ENCODE measurements at regions not wholly inside any gene's neighbourhood (a gene's known extent, or its start where the extent isn't known, plus 50 kb on each side); places are given as distances from the start of the nearest gene placed in this dataset.

DNA sequence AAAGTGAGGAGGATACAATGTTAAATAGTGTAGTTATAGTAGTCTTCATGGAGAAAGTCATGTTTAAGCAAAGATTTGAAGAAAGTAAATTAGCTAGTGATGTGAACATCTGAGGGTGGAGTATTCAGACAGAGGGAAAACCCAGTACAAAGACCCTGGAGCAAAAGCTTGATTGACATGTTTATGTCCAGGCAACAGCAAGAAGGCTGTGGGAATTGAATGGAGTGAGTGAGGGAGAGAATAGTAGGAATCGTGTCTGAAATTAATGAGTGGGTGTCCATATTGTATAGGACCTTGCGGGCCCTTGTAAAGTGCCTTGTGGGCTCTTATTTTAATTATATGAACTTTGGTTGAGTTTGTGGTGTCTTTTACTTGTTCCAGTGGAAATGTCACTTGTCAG is 424.1 kb upstream of the KIRREL3 start:
- no peak for DNase-seq (ENCODE audit: low read depth in 2 of 2)

DNA sequence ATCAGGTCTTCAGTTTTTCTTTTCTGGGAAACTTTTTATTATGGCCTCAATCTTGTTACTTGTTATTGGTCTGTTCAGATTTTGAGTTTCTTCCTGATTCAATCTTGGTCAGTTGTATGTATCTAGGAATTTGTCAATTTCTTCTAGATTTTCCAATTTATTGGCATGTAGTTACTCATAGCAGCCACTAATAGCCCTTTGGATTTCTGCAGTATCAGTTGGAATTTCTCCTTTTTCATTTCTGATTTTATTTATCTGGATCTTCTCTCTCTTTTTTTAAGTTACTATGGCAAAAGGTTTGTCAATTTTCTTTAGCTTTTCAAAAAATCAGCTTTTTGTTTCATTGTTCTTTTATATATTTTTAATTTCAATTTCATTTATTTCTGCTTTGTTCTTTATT is 419.6 kb upstream of the KIRREL3 start:
- DNase-seq (ENCODE audit: low read depth in 2 of 2), result no peak

GRCh38 chr11:127412722-127413380 is 412.3 kb upstream of the KIRREL3 start:
- no peak for DNase-seq (ENCODE audit: low read depth in 2 of 2)

DNA sequence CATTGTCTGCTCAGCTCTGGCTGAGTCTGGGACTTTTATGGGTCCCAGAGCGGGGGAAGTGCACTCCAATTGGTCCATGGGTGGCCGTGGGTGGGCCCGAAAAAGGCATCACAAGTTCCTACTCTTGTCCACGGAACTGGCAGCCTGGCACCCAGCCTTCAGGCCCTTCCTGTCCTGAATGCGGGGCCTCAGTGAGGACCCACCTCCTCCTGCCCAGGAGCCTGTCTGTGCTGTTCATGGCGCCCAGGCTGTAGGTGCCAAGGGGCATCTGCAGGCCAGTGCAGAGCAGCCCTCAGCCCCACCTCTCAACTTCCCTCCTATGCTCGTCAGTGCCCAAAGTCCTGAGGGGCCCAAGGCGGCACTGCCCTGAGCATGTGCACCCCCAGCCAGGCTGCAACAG is 411.7 kb upstream of the KIRREL3 start:
- no peak for DNase-seq (ENCODE audit: low read depth in 2 of 2)

DNA sequence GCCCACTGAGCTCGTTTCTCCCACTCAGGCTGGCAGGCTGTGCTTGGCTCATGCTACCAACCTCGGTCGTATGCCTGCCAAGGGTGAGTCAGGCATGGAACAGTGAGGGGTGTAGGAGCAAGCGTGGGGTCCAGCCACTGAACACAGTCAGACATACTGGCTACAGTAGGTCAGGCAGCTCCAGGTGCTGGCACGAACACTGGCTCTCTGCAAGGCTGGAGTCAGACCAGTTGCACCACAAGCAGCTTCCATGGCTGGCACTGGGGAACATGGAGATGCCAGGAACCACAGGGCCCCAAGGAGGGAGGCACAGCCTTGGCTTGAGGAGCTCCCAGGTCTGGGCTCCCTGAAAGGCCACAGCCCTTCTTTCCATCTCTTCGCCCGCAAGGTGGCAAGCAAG is 410.7 kb upstream of the KIRREL3 start:
- no peak for DNase-seq (ENCODE audit: low read depth in 2 of 2)

DNA sequence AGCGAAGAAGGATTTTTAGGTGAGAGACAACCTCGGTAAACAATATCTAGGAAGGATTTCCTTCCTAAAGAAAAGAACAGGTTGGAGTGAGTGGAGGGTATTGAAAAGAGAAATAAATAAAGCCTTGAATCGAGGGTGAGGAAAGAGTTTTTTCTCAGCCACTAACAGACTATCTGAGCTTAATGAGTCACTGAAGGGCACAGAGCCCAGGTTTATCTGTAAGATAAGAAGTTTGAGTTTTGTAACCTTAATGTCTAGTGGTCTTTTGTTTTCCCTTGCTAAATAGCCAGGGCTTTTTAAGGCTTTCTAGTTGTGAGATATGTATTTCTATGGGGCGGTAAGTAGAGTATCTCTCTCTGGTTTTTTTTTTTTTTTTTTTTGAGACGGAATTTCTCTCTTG is 394.5 kb upstream of the KIRREL3 start:
- no peak for DNase-seq (ENCODE audit: low read depth in 2 of 2)

DNA sequence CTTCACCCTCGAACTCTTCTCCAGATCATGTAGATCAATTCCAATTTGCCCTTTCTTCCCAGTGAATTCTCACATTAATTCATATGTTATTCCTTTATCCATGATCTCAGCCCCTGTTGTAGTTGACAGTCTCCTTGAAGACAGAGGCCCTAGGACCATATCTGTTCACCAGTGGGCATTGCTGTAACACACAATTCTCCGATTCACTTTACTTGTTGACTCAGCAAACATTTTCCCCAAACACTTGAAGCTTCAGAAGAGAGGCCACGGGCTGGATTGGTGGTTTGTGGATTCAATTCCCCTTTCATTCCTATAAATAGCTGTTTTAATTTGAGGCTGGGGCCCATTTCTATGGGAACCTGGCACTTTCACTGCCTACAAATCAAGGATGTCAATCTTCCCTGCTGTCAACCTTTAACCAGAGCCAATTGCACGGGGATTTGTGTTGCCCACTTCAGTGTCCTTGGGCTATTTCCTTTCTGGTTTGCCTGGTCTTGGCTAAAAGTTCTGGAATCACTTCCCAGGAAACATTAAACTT is 393.0 kb upstream of the KIRREL3 start:
- DNase-seq (ENCODE audit: low read depth in 2 of 2), result no peak

GRCh38 chr11:127392575-127392974 is 392.0 kb upstream of the KIRREL3 start:
- DNase-seq (ENCODE audit: low read depth in 2 of 2), result no peak

DNA sequence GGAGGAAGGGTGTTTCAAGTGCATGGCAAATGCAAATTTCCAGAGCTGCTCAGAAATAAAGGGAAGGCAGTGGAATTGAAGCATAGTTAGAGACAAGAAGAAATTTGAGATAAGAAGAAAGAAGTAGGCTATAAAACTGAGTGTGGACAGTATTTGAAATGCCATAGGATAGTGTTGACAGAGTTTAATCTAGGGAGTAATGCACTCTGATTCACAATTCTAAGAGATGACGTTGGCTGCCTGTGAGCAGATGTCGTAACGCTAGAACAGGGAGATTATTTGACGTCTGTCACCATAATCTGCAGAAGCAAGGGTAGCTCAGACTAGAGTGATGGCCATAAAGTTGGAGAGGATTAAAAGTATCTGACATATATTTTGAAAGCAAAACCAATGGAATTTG is 389.9 kb upstream of the KIRREL3 start:
- DNase-seq (ENCODE audit: low read depth in 2 of 2), result no peak

DNA sequence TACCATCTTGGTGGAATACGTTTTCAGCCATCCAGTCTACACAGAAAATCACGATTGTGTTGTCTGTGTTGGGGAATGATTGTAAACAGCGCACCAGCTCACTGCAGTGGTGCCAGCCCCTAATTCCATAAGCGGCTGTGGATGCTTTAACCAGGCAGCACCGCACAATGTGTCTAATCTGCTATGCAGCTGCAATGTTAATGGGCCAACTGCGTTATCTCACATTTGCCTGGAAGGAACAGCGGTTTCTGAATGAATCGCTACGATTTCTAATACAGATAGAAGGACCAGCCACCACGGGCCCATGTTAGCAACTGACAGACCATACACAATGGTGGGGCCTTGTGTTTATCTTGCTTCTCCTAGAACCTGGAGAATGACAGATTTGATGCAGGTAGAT is 384.5 kb upstream of the KIRREL3 start:
- no peak for DNase-seq (ENCODE audit: low read depth in 2 of 2)

GRCh38 chr11:127383026-127383425 is 382.5 kb upstream of the KIRREL3 start:
- DNase-seq (ENCODE audit: low read depth in 2 of 2), result no peak

- DNase-seq (ENCODE audit: low read depth in 2 of 2), result no peak
Observed at GRCh38 chr11:127381247-127381646, 380.7 kb upstream of the KIRREL3 start.

GRCh38 chr11:127379686-127380085 is 379.1 kb upstream of the KIRREL3 start:
- DNase-seq (ENCODE audit: low read depth in 2 of 2), result no peak

DNA sequence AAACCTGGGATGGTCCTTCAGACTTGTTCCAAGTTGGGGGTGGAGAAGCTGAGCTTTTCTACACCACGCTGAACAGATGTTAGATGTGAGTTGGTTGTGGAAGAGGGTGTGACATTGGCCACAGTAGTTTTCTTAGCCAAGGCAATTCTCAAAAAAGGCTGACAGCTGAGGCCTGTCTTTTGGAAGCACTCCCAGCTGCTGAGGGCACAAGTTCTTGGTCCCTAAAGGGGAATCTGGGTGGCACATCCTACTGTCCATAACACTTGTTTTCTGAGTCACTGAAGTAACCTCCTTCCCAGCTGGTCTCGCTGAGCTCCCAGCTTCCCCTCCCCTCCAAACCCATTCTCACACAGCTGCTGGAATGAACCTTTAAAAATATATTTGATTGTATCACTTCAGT is 375.7 kb upstream of the KIRREL3 start:
- DNase-seq (ENCODE audit: low read depth in 2 of 2), result no peak

- DNase-seq (ENCODE audit: low read depth in 2 of 2), result no peak
Observed at GRCh38 chr11:127369356-127369755, 368.8 kb upstream of the KIRREL3 start.

GRCh38 chr11:127362754-127363308 is 362.3 kb upstream of the KIRREL3 start:
- DNase-seq (ENCODE audit: low read depth in 2 of 2), result no peak

DNA sequence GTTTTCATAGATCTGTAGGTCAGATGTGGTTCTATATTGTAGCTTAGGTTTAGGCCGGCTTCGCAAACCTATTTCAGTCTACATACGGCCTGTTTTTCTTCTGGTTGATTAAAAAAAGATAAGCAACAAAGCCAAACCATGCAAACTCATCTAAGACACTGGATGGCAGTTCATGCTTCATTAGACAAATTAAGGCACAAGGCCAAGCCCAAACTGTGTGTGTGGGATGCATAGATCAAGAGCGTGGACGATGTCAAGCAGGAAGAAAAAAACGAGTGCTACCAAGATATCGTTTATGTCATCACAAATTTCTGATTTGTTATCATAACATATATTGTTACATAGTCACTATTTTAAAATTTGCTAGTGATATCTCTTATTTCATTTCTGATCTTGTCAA is 357.6 kb upstream of the KIRREL3 start:
- no peak for DNase-seq (ENCODE audit: low read depth in 2 of 2)

GRCh38 chr11:127350476-127350875 is 349.9 kb upstream of the KIRREL3 start:
- DNase-seq (ENCODE audit: low read depth in 2 of 2), result no peak

GRCh38 chr11:127345819-127346459 is 345.4 kb upstream of the KIRREL3 start:
- DNase-seq (ENCODE audit: low read depth in 2 of 2), result no peak

GRCh38 chr11:127340438-127340837 is 339.9 kb upstream of the KIRREL3 start:
- DNase-seq (ENCODE audit: low read depth in 2 of 2), result no peak

DNA sequence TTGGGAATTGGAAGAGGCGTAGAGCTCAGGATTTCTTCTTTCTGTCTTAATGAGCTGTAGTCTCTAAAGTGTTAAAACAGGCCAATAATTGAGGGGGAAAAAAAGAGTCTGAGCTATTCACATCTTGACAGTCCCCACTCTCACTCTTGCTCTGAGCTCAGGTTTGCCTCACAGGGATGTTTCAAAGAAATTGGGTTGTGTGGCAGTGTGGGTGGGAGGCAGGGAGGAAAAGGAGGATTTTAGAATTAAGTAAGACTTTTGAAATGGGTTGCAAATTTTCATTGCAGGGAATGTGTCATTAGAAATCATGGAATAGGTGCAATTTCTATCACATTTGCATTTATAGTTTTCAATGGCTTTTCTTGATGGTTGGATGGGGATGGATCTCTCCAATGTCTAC is 338.8 kb upstream of the KIRREL3 start:
- DNase-seq (ENCODE audit: low read depth in 2 of 2), result no peak

GRCh38 chr11:127338380-127339259 is 338.1 kb upstream of the KIRREL3 start:
- DNase-seq (ENCODE audit: low read depth in 2 of 2), result no peak
